A673 (cell line): ENCODE measurements at regions not wholly inside any gene's neighbourhood (a gene's known extent, or its start where the extent isn't known, plus 50 kb on each side); places are given as distances from the start of the nearest gene placed in this dataset.

Source experiments
- BruUV-seq: library from RNA; stranded (reverse); fragments of 400-500 nt; replicated peaks from 2 replicates; lab custom pipeline; 2021; lab: Mats Ljungman, UMichigan
- CTCF ChIA-PET: fragments of 300-600 bp; sonication (Branson Sonifier 250); formaldehyde crosslinking; loops from one replicate; lab custom pipeline; 2022; ENCODE audit warnings: antibody characterized with exemption; lab: Charles Lee
- POLR2A ChIA-PET: fragments of 300-600 bp; sonication (Branson Sonifier 250); formaldehyde crosslinking; loops from one replicate; lab custom pipeline; 2022; ENCODE audit warnings: antibody characterized with exemption; ENCODE audit not compliant: low non-redundant PET; lab: Charles Lee
- DNase-seq: peaks from one replicate; pipeline ENCODE4 v3.0.0-alpha.2; 2015; ENCODE audit warnings: low spot score
- H3K27ac ChIP-seq: fragments of 200-600 bp; sonication (generic); 2 replicates; pipeline ENCODE4 v1.5.1; 2016; ENCODE audit warnings: mixed run types, low read depth, mild to moderate bottlenecking, mixed read lengths, antibody characterized with exemption, low read length; ENCODE audit not compliant: poor library complexity, severe bottlenecking
- H3K27me3 ChIP-seq: fragments of 200-600 bp; sonication (generic); replicated peaks from 2 replicates; pipeline ENCODE4 v1.6.1; 2017; ENCODE audit warnings: mixed run types, low read depth, mild to moderate bottlenecking, mixed read lengths, antibody characterized with exemption, low read length; ENCODE audit not compliant: insufficient read depth, poor library complexity
- H3K36me3 ChIP-seq: fragments of 200-600 bp; sonication (generic); 2 replicates; pipeline ENCODE4 v1.6.1; 2016; ENCODE audit warnings: mixed run types, mild to moderate bottlenecking, mixed read lengths, antibody characterized with exemption, low read length; ENCODE audit not compliant: insufficient read depth, poor library complexity, severe bottlenecking
- H3K4me1 ChIP-seq: fragments of 200-600 bp; sonication (generic); 2 replicates; pipeline ENCODE4 v1.6.1; 2017; ENCODE audit warnings: mixed run types, mild to moderate bottlenecking, mixed read lengths, antibody characterized with exemption, low read length; ENCODE audit not compliant: insufficient read depth, poor library complexity, severe bottlenecking
- H3K4me3 ChIP-seq: fragments of 200-600 bp; sonication (generic); 2 replicates; pipeline ENCODE4 v1.5.1; 2016; ENCODE audit warnings: low read depth, mixed run types, mild to moderate bottlenecking, mixed read lengths, low read length; ENCODE audit not compliant: poor library complexity, severe bottlenecking
- H3K9me3 ChIP-seq: fragments of 200-600 bp; sonication (generic); 2 replicates; pipeline ENCODE4 v1.6.1; 2016; ENCODE audit warnings: mixed run types, low read depth, mild to moderate bottlenecking, mixed read lengths, antibody characterized with exemption, low read length; ENCODE audit not compliant: poor library complexity, severe bottlenecking
- EZH2 ChIP-seq: fragments of 200-600 bp; sonication (generic); IDR thresholded peaks from 2 replicates; pipeline ENCODE4 v1.6.1; 2017; ENCODE audit warnings: borderline replicate concordance, low read depth, mild to moderate bottlenecking, mixed read lengths, antibody characterized with exemption, low read length; ENCODE audit not compliant: poor library complexity, severe bottlenecking
- intact Hi-C: fragments of 100-400 bp; cut with micrococcal nuclease; formaldehyde crosslinking; loops from one replicate; pipeline ENCODE4 v1.10.0; 2022; ENCODE audit not compliant: unreplicated experiment
- TF ChIP-seq, protein P1 (sequence below): fragments of 300-800, 200-600 bp; sonication (generic); conservative IDR thresholded peaks from 2 replicates; pipeline ENCODE4 v1.5.1; 2017; ENCODE audit warnings: low read depth, mild to moderate bottlenecking, antibody characterized with exemption, low read length, moderate library complexity, mixed read lengths

DNA sequence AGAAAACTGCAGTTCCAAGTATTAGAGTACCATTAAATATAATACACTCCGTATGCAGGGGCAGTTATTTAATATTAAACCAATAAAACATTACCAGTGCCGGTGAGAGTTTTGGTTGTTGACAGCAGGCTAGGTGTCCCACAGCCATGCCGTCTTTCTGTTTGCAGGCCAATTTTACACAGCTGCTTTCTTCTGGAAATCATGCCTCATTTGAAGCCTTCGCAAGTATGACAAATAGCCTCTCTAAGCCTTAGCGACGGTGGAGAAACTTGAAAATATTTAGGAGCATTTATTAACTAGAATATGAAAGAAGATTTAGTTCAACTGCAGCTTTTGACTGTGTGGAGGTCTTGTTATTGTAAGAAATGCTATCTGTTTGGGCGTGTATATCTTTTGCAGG, 226.0 kb downstream of the BMP2 start:
- intact Hi-C loops, result no loop called here

GRCh38 chr20:6994452-6994851, 227.0 kb downstream of the BMP2 start:
- DNase-seq, result no peak
- ChIA-PET CTCF (no interaction called here), POLR2A (no interaction called here)
- Histone ChIP-seq H3K4me1 (no peaks in the 10 kb centered on the region), H3K27ac (no peak overlapping the region), H3K4me3 (no peak overlapping the region), H3K9me3 (peaks cover 3% of the 10 kb centered on the region), H3K27me3 (no peaks in the 10 kb centered on the region), H3K36me3 (no peaks in the 10 kb centered on the region)
- TF ChIP-seq, protein P1, sequence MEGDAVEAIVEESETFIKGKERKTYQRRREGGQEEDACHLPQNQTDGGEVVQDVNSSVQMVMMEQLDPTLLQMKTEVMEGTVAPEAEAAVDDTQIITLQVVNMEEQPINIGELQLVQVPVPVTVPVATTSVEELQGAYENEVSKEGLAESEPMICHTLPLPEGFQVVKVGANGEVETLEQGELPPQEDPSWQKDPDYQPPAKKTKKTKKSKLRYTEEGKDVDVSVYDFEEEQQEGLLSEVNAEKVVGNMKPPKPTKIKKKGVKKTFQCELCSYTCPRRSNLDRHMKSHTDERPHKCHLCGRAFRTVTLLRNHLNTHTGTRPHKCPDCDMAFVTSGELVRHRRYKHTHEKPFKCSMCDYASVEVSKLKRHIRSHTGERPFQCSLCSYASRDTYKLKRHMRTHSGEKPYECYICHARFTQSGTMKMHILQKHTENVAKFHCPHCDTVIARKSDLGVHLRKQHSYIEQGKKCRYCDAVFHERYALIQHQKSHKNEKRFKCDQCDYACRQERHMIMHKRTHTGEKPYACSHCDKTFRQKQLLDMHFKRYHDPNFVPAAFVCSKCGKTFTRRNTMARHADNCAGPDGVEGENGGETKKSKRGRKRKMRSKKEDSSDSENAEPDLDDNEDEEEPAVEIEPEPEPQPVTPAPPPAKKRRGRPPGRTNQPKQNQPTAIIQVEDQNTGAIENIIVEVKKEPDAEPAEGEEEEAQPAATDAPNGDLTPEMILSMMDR, result no peak
- TF ChIP-seq EZH2, result no peak
- no TSS peak for BruUV-seq
- intact Hi-C loops, result no loop called here

More for the DNA sequence above, 226.0 kb downstream of the BMP2 start:
- H3K36me3 ChIP-seq, result no peaks in the 10 kb centered on the region
- no peaks in the 10 kb centered on the region for H3K9me3 ChIP-seq
- no peak for DNase-seq
- no peaks in the 10 kb centered on the region for H3K27me3 ChIP-seq
- POLR2A ChIA-PET, result no interaction called here
- H3K4me3 ChIP-seq, result no peak overlapping the region
- no peak overlapping the region for H3K27ac ChIP-seq
- TF ChIP-seq, protein P1, result no peak
- TF ChIP-seq EZH2, result no peak
- no peaks in the 10 kb centered on the region for H3K4me1 ChIP-seq
- no TSS peak for BruUV-seq
- CTCF ChIA-PET, result no interaction called here

- Histone ChIP-seq H3K4me3 (no peak overlapping the region), H3K9me3 (peaks cover 3% of the 10 kb centered on the region), H3K27ac (no peak overlapping the region), H3K36me3 (no peaks in the 10 kb centered on the region), H3K4me1 (no peaks in the 10 kb centered on the region), H3K27me3 (no peaks in the 10 kb centered on the region)
- POLR2A ChIA-PET, result no interaction called here
- BruUV-seq, result no TSS peak
- no peak for TF ChIP-seq EZH2
- TF ChIP-seq, protein P1, result no peak
- intact Hi-C loops, result no loop called here
- CTCF ChIA-PET, result no interaction called here
- DNase-seq, result no peak
Measured at GRCh38 chr20:6998909-6999308, 231.4 kb downstream of the BMP2 start.
